NAMALWA (cell line): ENCODE measurements at regions not wholly inside any gene's neighbourhood (a gene's known extent, or its start where the extent isn't known, plus 50 kb on each side); places are given as distances from the start of the nearest gene placed in this dataset.

ENCODE experiments used
- DNase-seq: peaks from one replicate; pipeline ENCODE4 v3.0.0-alpha.2; 2015; ENCODE audit warnings: low spot score

- no peak for DNase-seq
These were observed 148.9 kb downstream of the RMI1 start for GRCh38 chr9:84129529-84129928.

GRCh38 chr9:84136119-84136868, 155.7 kb downstream of the RMI1 start:
- no peak for DNase-seq

- DNase-seq: no peak
These were observed 157.4 kb downstream of the RMI1 start for GRCh38 chr9:84137968-84138367.

- no peak for DNase-seq
These were observed 157.9 kb downstream of the RMI1 start for GRCh38 chr9:84138541-84138940.

GRCh38 chr9:84139296-84140070, 158.9 kb downstream of the RMI1 start:
- peak; percentile 4 for DNase-seq

- no peak for DNase-seq
These were observed 160.0 kb downstream of the RMI1 start for GRCh38 chr9:84140535-84141101.

- DNase-seq: no peak
These were observed 161.3 kb downstream of the RMI1 start for GRCh38 chr9:84141741-84142370.

GRCh38 chr9:84145031-84145430, 164.4 kb downstream of the RMI1 start:
- no peak for DNase-seq

- no peak for DNase-seq
These were observed 165.2 kb downstream of the RMI1 start for GRCh38 chr9:84145780-84146179.

- no peak for DNase-seq
These were observed 166.5 kb downstream of the RMI1 start for GRCh38 chr9:84146893-84147710.

GRCh38 chr9:84151236-84151635, 170.6 kb downstream of the RMI1 start:
- no peak for DNase-seq

- DNase-seq: no peak
These were observed 171.0 kb downstream of the RMI1 start for GRCh38 chr9:84151640-84152039.

GRCh38 chr9:84152204-84152603, 171.6 kb downstream of the RMI1 start:
- DNase-seq: no peak

- no peak for DNase-seq
These were observed 173.3 kb downstream of the RMI1 start for GRCh38 chr9:84153885-84154284.

- DNase-seq: no peak
These were observed 173.7 kb downstream of the RMI1 start for GRCh38 chr9:84154320-84154719.

- DNase-seq: no peak
These were observed 177.4 kb downstream of the SLC28A3 start for GRCh38 chr9:84163052-84163650.

GRCh38 chr9:84166891-84167290, 173.7 kb downstream of the SLC28A3 start:
- no peak for DNase-seq

GRCh38 chr9:84169240-84169639, 171.3 kb downstream of the SLC28A3 start:
- no peak for DNase-seq

GRCh38 chr9:84170521-84171141, 169.9 kb downstream of the SLC28A3 start:
- no peak for DNase-seq

GRCh38 chr9:84173961-84174360, 166.6 kb downstream of the SLC28A3 start:
- DNase-seq: no peak

- no peak for DNase-seq
These were observed 166.1 kb downstream of the SLC28A3 start for GRCh38 chr9:84174486-84174885.
